SK-N-SH treated with all-trans-retinoic acid at 6 μM for 48 hours (cell line): ENCODE measurements at regions not wholly inside any gene's neighbourhood (a gene's known extent, or its start where the extent isn't known, plus 50 kb on each side); places are given as distances from the start of the nearest gene placed in this dataset.
A peak's percentile ranks its signal among the peaks of the same experiment; 100 is the strongest.

Source experiments
- ATAC-seq: fragments of 200-7000 bp; cut with Tn5 transposase; 3 replicates; pipeline ENCODE4 v1.9.1; 2020; ENCODE audit warnings: mild to moderate bottlenecking, moderate library complexity
- BACH2 ChIP-seq: fragments of 250-450 bp; sonication (Bioruptor Pico); IDR thresholded peaks from 2 replicates; pipeline ENCODE4 v1.9.0; 2021; ENCODE audit warnings: mild to moderate bottlenecking, borderline replicate concordance
- CSDC2 ChIP-seq: fragments of 250-450 bp; sonication (Bioruptor Pico); IDR thresholded peaks from 2 replicates; pipeline ENCODE4 v1.5.0; 2020; ENCODE audit warnings: mild to moderate bottlenecking, moderate library complexity
- CSRNP3 ChIP-seq: fragments of 250-450 bp; sonication (Bioruptor Pico); IDR thresholded peaks from 2 replicates; pipeline ENCODE4 v1.5.1; 2021; ENCODE audit warnings: mild to moderate bottlenecking, moderate library complexity
- GLIS3 ChIP-seq: fragments of 250-450 bp; sonication (Bioruptor Pico); IDR thresholded peaks from 2 replicates; pipeline ENCODE4 v1.5.0; 2020; ENCODE audit warnings: mild to moderate bottlenecking, moderate library complexity
- ISL1 ChIP-seq: fragments of 250-450 bp; sonication (Bioruptor Pico); IDR thresholded peaks from 2 replicates; pipeline ENCODE4 v2.1.2; 2022; ENCODE audit warnings: mild to moderate bottlenecking, moderate library complexity
- OSR1 ChIP-seq: fragments of 250-450 bp; sonication (Bioruptor Pico); IDR thresholded peaks from 2 replicates; pipeline ENCODE4 v1.8.0; 2022; ENCODE audit warnings: moderate library complexity, mild to moderate bottlenecking, inconsistent platforms
- PATZ1 ChIP-seq: fragments of 250-450 bp; sonication (Bioruptor Pico); IDR thresholded peaks from 2 replicates; pipeline ENCODE4 v1.8.0; 2020; ENCODE audit warnings: mild to moderate bottlenecking, moderate library complexity, borderline replicate concordance
- POU6F1 ChIP-seq: fragments of 250-450 bp; sonication (Bioruptor Pico); IDR thresholded peaks from 2 replicates; pipeline ENCODE4 v1.8.0; 2021; ENCODE audit warnings: low read depth, mild to moderate bottlenecking, moderate library complexity, borderline replicate concordance
- PPARA ChIP-seq: fragments of 250-450 bp; sonication (Bioruptor Pico); IDR thresholded peaks from 2 replicates; pipeline ENCODE4 v1.5.0; 2020; ENCODE audit warnings: mild to moderate bottlenecking, borderline replicate concordance
- RARB ChIP-seq: fragments of 250-450 bp; sonication (Bioruptor Pico); IDR thresholded peaks from 2 replicates; pipeline ENCODE4 v1.8.0; 2021; ENCODE audit warnings: mild to moderate bottlenecking, moderate library complexity
- SNAI2 ChIP-seq: fragments of 250-450 bp; sonication (Bioruptor Pico); IDR thresholded peaks from 2 replicates; pipeline ENCODE4 v1.5.0; 2020; ENCODE audit warnings: mild to moderate bottlenecking, moderate library complexity
- TCF4 ChIP-seq: fragments of 250-450 bp; sonication (Bioruptor Pico); IDR thresholded peaks from 2 replicates; pipeline ENCODE4 v1.8.0; 2021; ENCODE audit warnings: mild to moderate bottlenecking, moderate library complexity, borderline replicate concordance
- TOX ChIP-seq: fragments of 250-450 bp; sonication (Bioruptor Pico); IDR thresholded peaks from 2 replicates; pipeline ENCODE4 v1.8.0; 2021; ENCODE audit warnings: mild to moderate bottlenecking, moderate library complexity, borderline replicate concordance
- TSHZ2 ChIP-seq: fragments of 250-450 bp; sonication (Bioruptor Pico); IDR thresholded peaks from 2 replicates; pipeline ENCODE4 v1.5.0; 2020; ENCODE audit warnings: mild to moderate bottlenecking, moderate library complexity
- ZC3H10 ChIP-seq: fragments of 250-450 bp; sonication (Bioruptor Pico); IDR thresholded peaks from 2 replicates; pipeline ENCODE4 v1.5.1; 2021; ENCODE audit warnings: mild to moderate bottlenecking, moderate library complexity
- ZFP3 ChIP-seq: fragments of 250-450 bp; sonication (Bioruptor Pico); IDR thresholded peaks from 2 replicates; pipeline ENCODE4 v1.5.0; 2020; ENCODE audit warnings: mild to moderate bottlenecking, moderate library complexity
- ZNF565 ChIP-seq: fragments of 450-650 bp; formaldehyde crosslinking; conservative IDR thresholded peaks from 2 replicates; pipeline ENCODE4 v1.5.0; 2020; ENCODE audit warnings: low read depth, mild to moderate bottlenecking, moderate library complexity
- ZNF70 ChIP-seq: fragments of 450-650 bp; formaldehyde crosslinking; IDR thresholded peaks from 2 replicates; pipeline ENCODE4 v1.5.0; 2020; ENCODE audit warnings: mild to moderate bottlenecking, moderate library complexity
- ZNF8 ChIP-seq: fragments of 450-650 bp; formaldehyde crosslinking; IDR thresholded peaks from 2 replicates; pipeline ENCODE4 v1.5.0; 2020; ENCODE audit warnings: mild to moderate bottlenecking, moderate library complexity

GRCh38 chr15:37377428-37377827, 277.1 kb upstream of the MEIS2 start (continued):
- no peak for TF ChIP-seq PATZ1 (CRISPR knock-in tag)
- no peak for TF ChIP-seq ZNF8 (CRISPR knock-in tag)
- TF ChIP-seq SNAI2 (CRISPR knock-in tag): no peak

- no peak; the same call in 2 of the 3 replicates for ATAC-seq
- TF ChIP-seq TCF4 (peak; percentile 56; the same call in 1 of the 2 replicates), ISL1 (CRISPR knock-in tag) (peak; percentile 62), TSHZ2 (CRISPR knock-in tag) (0 out of 2 replicates have a peak, but pooled peaks have one; percentile 32), ZC3H10 (no peak)
Observed at GRCh38 chr15:37394402-37395099, 294.2 kb upstream of the MEIS2 start.

GRCh38 chr15:37395100-37395468, 294.7 kb upstream of the MEIS2 start:
- no peak for ATAC-seq
- TF ChIP-seq BACH2 (CRISPR knock-in tag) (no peak), ZNF8 (CRISPR knock-in tag) (no peak), TSHZ2 (CRISPR knock-in tag) (no peak), SNAI2 (CRISPR knock-in tag) (no peak), ZFP3 (CRISPR knock-in tag) (no peak), PATZ1 (CRISPR knock-in tag) (no peak), CSDC2 (no peak), POU6F1 (CRISPR knock-in tag) (no peak), RARB (no peak), CSRNP3 (no peak), TOX (CRISPR knock-in tag) (no peak), PPARA (no peak), GLIS3 (CRISPR knock-in tag) (no peak), ZNF70 (no peak), TCF4 (no peak), OSR1 (no peak), ZNF565 (CRISPR knock-in tag) (no peak)
